Caco-2 (cell line): ENCODE measurements at regions not wholly inside any gene's neighbourhood (a gene's known extent, or its start where the extent isn't known, plus 50 kb on each side); places are given as distances from the start of the nearest gene placed in this dataset.

ENCODE experiments used
- BruUV-seq: library from RNA; stranded (reverse); fragments of 400-500 nt; replicated peaks from 2 replicates; lab custom pipeline; 2021; lab: Mats Ljungman, UMichigan
- CTCF ChIA-PET: fragments of 300-600 bp; sonication (Branson Sonifier 250); formaldehyde crosslinking; loops from one replicate; lab custom pipeline; 2022; ENCODE audit warnings: antibody characterized with exemption; lab: Charles Lee
- POLR2A ChIA-PET: fragments of 300-600 bp; sonication (Branson Sonifier 250); formaldehyde crosslinking; loops from one replicate; lab custom pipeline; 2022; ENCODE audit warnings: antibody characterized with exemption; lab: Charles Lee
- DNase-seq, 2 experiments: peaks; one replicate each; pipeline versions ENCODE4 v3.0.0 to v3.0.0-alpha.2; 2020 to 2022
- H3K27me3 ChIP-seq: replicated peaks from 2 replicates; pipeline ENCODE4 v1.6.0; 2011; ENCODE audit warnings: low read length; ENCODE audit not compliant: control insufficient read depth, insufficient read depth
- H3K36me3 ChIP-seq: 2 replicates; pipeline ENCODE4 v1.5.1; 2011; ENCODE audit warnings: low read length; ENCODE audit not compliant: control insufficient read depth, insufficient read depth
- H3K4me1 ChIP-seq: fragments of 250-450 bp; sonication (Bioruptor Pico); 2 replicates; pipeline ENCODE4 v1.5.1; 2020; ENCODE audit warnings: mild to moderate bottlenecking
- H3K4me3 ChIP-seq: 2 replicates; pipeline ENCODE4 v1.5.1; 2011; ENCODE audit warnings: low read depth, mild to moderate bottlenecking, control low read depth, low read length
- H3K9me3 ChIP-seq: fragments of 250-450 bp; sonication (Bioruptor Pico); 2 replicates; pipeline ENCODE4 v1.5.1; 2020; ENCODE audit warnings: mild to moderate bottlenecking, moderate library complexity
- H3K27ac Mint-ChIP-seq: one replicate; pipeline ENCODE4 v1.8.0; 2022; ENCODE audit warnings: mixed read lengths; ENCODE audit not compliant: unreplicated experiment
- H3K27me3 Mint-ChIP-seq: one replicate; pipeline ENCODE4 v1.8.0; 2022; ENCODE audit warnings: mixed read lengths; ENCODE audit not compliant: insufficient read depth, unreplicated experiment
- H3K36me3 Mint-ChIP-seq: one replicate; pipeline ENCODE4 v1.8.0; 2022; ENCODE audit warnings: mild to moderate bottlenecking, mixed read lengths; ENCODE audit not compliant: insufficient read depth, unreplicated experiment
- H3K4me1 Mint-ChIP-seq: one replicate; pipeline ENCODE4 v1.8.0; 2022; ENCODE audit warnings: low read depth, mixed read lengths; ENCODE audit not compliant: unreplicated experiment
- H3K4me3 Mint-ChIP-seq: one replicate; pipeline ENCODE4 v1.8.0; 2022; ENCODE audit warnings: mild to moderate bottlenecking, moderate library complexity, mixed read lengths; ENCODE audit not compliant: unreplicated experiment
- H3K9me3 Mint-ChIP-seq: one replicate; pipeline ENCODE4 v1.8.0; 2022; ENCODE audit warnings: mixed read lengths; ENCODE audit not compliant: unreplicated experiment
- intact Hi-C: fragments of 100-400 bp; cut with micrococcal nuclease; formaldehyde crosslinking; loops from one replicate; pipeline ENCODE4 v1.10.0; 2022; ENCODE audit not compliant: unreplicated experiment
- TF ChIP-seq, protein P1 (sequence below), 2 experiments: fragments of 200-600 bp in 1 of 2; IDR thresholded peaks; 1 replicate in 1 of 2; 2 replicates in 1 of 2; pipeline versions ENCODE4 v1.5.1 to v1.8.0; 2011 to 2022; ENCODE audit warnings: antibody characterized with exemption in 1 of 2, control low read depth in 1 of 2, inconsistent platforms in 1 of 2, low read depth in 1 of 2, low read length in 1 of 2, mild to moderate bottlenecking in 1 of 2, moderate library complexity in 1 of 2; ENCODE audit not compliant: insufficient read depth in 1 of 2, severe bottlenecking in 1 of 2, unreplicated experiment in 1 of 2

DNA sequence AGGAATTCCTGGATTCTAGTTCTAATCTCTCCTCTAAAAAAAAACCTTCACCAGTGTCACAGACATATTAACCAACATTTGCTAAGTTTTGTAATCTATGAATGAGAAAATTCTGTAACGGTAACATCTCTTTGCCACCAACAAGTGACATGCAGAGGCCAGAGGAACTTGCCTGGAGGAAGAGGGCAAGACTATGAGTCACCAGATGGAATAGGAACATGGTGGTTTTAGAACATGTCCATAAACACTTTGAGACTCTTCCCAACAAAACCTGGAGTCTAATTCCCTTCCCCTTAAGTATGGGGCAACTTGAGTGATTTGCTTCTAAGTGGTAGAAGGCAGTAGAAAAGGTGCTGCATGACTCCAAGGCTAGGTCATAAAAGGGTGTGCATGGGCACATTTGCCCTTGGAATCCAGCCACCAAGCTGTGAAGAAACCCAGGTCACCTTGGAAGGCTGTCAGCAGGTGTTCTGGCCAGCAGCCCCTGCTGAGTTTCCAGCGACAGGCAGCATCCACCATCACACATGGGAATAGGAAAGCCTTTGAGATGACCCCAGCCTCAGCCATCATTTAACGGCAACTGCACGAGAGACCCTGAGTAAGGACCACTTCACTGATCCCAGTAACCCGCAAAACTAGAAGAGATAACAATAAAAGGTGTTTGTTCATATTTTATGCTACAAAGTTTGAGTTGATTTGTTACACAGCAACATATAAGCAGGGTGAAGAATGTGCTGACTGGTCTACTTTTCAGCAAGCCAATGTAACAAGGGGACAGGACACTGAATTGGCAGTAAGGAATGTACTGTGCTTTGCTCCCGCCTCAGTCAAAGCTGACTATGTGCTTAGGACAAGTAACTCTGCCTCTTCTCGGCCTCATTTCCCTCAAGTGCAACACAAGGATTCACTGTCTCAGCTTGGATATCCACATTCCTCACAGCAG, 90.6 kb downstream of the SKA1 start:
- H3K27me3 Mint-ChIP-seq, result no peaks in the 10 kb centered on the region
- no peak overlapping the region for H3K4me3 Mint-ChIP-seq
- Histone ChIP-seq H3K27me3 (no peaks in the 10 kb centered on the region), H3K4me3 (no peak overlapping the region), H3K9me3 (no peaks in the 10 kb centered on the region), H3K36me3 (no peaks in the 10 kb centered on the region), H3K4me1 (no peaks in the 10 kb centered on the region)
- CTCF ChIA-PET, result no interaction called here
- TF ChIP-seq, protein P1, sequence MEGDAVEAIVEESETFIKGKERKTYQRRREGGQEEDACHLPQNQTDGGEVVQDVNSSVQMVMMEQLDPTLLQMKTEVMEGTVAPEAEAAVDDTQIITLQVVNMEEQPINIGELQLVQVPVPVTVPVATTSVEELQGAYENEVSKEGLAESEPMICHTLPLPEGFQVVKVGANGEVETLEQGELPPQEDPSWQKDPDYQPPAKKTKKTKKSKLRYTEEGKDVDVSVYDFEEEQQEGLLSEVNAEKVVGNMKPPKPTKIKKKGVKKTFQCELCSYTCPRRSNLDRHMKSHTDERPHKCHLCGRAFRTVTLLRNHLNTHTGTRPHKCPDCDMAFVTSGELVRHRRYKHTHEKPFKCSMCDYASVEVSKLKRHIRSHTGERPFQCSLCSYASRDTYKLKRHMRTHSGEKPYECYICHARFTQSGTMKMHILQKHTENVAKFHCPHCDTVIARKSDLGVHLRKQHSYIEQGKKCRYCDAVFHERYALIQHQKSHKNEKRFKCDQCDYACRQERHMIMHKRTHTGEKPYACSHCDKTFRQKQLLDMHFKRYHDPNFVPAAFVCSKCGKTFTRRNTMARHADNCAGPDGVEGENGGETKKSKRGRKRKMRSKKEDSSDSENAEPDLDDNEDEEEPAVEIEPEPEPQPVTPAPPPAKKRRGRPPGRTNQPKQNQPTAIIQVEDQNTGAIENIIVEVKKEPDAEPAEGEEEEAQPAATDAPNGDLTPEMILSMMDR (IDR thresholded peaks at IDR 0.05; ENCODE audit: insufficient read depth in 1 of 2, low read depth in 1 of 2, low read length in 1 of 2, severe bottlenecking in 1 of 2, unreplicated experiment in 1 of 2), result no peak
- H3K36me3 Mint-ChIP-seq, result no peaks in the 10 kb centered on the region
- H3K4me1 Mint-ChIP-seq, result no peaks in the 10 kb centered on the region
- intact Hi-C loops, result no loop called here
- no peaks in the 10 kb centered on the region for H3K9me3 Mint-ChIP-seq
- no TSS peak for BruUV-seq
- POLR2A ChIA-PET, result no interaction called here
- no peak for DNase-seq
- no peak overlapping the region for H3K27ac Mint-ChIP-seq

DNA sequence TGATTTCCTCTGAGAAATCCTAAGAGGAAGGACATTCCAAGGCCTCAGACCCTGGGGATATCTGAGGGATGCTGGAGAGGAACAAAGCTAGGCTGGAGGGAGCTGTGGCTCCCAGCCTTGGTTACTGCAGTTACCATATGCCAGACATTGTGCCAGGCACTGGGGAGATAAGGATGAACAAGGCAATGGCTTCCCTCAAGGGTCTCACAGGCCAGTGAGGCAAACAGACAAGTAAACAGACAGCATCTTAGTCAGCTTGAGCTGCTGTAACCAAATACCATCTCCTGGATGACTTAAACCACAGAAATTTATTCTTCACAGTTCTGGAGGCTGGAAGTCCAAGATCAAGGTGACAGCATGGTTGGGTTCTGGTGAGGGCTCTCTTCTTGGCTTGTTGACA, 91.8 kb downstream of the SKA1 start:
- Histone ChIP-seq H3K4me1 (no peaks in the 10 kb centered on the region), H3K36me3 (no peaks in the 10 kb centered on the region), H3K9me3 (no peaks in the 10 kb centered on the region), H3K27me3 (no peaks in the 10 kb centered on the region), H3K4me3 (no peak overlapping the region)
- no peak for DNase-seq
- TF ChIP-seq, protein P1 (IDR thresholded peaks at IDR 0.05; ENCODE audit: insufficient read depth in 1 of 2, low read depth in 1 of 2, low read length in 1 of 2, severe bottlenecking in 1 of 2, unreplicated experiment in 1 of 2), result no peak
- ChIA-PET CTCF (no interaction called here), POLR2A (no interaction called here)
- intact Hi-C loops, result no loop called here
- Mint-ChIP-seq H3K27ac (no peak overlapping the region), H3K27me3 (no peaks in the 10 kb centered on the region), H3K9me3 (no peaks in the 10 kb centered on the region), H3K4me3 (no peak overlapping the region), H3K36me3 (no peaks in the 10 kb centered on the region), H3K4me1 (no peaks in the 10 kb centered on the region)
- no TSS peak for BruUV-seq

DNA sequence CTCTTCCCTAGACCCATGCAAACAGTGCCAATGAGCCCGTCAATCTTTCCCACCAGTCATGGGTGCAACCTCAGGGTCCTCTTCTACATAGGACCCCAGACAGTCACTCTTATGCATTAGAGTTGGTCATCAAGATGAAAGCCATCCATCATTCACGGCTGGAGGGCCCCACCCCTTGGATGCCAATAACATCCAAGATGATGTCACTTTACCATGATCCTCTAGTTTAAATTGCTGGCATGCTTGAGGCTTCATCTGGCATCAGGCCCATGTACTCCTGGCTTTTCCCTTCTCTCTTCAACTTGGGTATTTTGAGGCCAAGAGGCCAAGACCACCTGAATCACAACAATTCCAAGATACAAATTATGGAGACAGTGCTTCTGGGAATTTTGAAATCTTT, 91.1 kb upstream of the MAPK4 start:
- H3K4me1 ChIP-seq, result no peaks in the 10 kb centered on the region
- no peaks in the 10 kb centered on the region for H3K27me3 ChIP-seq
- BruUV-seq, result no TSS peak
- H3K4me3 Mint-ChIP-seq, result no peak overlapping the region
- no peaks in the 10 kb centered on the region for H3K9me3 ChIP-seq
- H3K36me3 Mint-ChIP-seq, result no peaks in the 10 kb centered on the region
- DNase-seq, result no peak
- TF ChIP-seq, protein P1 (IDR thresholded peaks at IDR 0.05; ENCODE audit: insufficient read depth in 1 of 2, low read depth in 1 of 2, low read length in 1 of 2, severe bottlenecking in 1 of 2, unreplicated experiment in 1 of 2), result no peak
- H3K9me3 Mint-ChIP-seq, result no peaks in the 10 kb centered on the region
- no peaks in the 10 kb centered on the region for H3K4me1 Mint-ChIP-seq
- intact Hi-C loops, result no loop called here
- H3K27ac Mint-ChIP-seq, result no peak overlapping the region
- ChIA-PET POLR2A (no interaction called here), CTCF (no interaction called here)
- H3K4me3 ChIP-seq, result no peak overlapping the region
- H3K27me3 Mint-ChIP-seq, result no peaks in the 10 kb centered on the region
- H3K36me3 ChIP-seq, result no peaks in the 10 kb centered on the region
